Activated naive CD4-positive, alpha-beta T cell treated with anti-CD3 and anti-CD28 coated beads, Interleukin-2, amount 10 ng/mL, durations not matched to agents 7 days and 5 days (primary cell): ENCODE measurements at regions not wholly inside any gene's neighbourhood (a gene's known extent, or its start where the extent isn't known, plus 50 kb on each side); places are given as distances from the start of the nearest gene placed in this dataset.

Source experiments
- CTCF ChIA-PET: fragments of 350-600 bp; sonication (Branson Sonifier 250); formaldehyde crosslinking; loops from one replicate; lab custom pipeline; 2021; ENCODE audit warnings: antibody characterized with exemption; lab: Charles Lee
- DNase-seq: peaks from one replicate; pipeline ENCODE4 v3.0.0-alpha.2; 2020
- H3K27ac Mint-ChIP-seq: one replicate; pipeline ENCODE4 v1.8.0; 2021; ENCODE audit warnings: mild to moderate bottlenecking, moderate library complexity, mixed read lengths
- H3K27me3 Mint-ChIP-seq: one replicate; pipeline ENCODE4 v1.8.0; 2021; ENCODE audit warnings: mild to moderate bottlenecking, mixed read lengths
- H3K36me3 Mint-ChIP-seq: one replicate; pipeline ENCODE4 v1.8.0; 2021; ENCODE audit warnings: mixed read lengths
- H3K4me1 Mint-ChIP-seq: one replicate; pipeline ENCODE4 v1.8.0; 2021; ENCODE audit warnings: mixed read lengths
- H3K4me3 Mint-ChIP-seq: one replicate; pipeline ENCODE4 v1.8.0; 2021; ENCODE audit warnings: mild to moderate bottlenecking, moderate library complexity, mixed read lengths
- H3K9me3 Mint-ChIP-seq: one replicate; pipeline ENCODE4 v1.8.0; 2021; ENCODE audit warnings: mixed read lengths

GRCh38 chr5:124644582-124644981, 101.9 kb downstream of the ZNF608 start:
- Mint-ChIP-seq H3K4me1 (peaks cover 13% of the 10 kb centered on the region), H3K4me3 (no peak overlapping the region), H3K9me3 (no peaks in the 10 kb centered on the region), H3K27ac (no peak overlapping the region), H3K27me3 (peaks cover 41% of the 10 kb centered on the region), H3K36me3 (no peaks in the 10 kb centered on the region)
- CTCF ChIA-PET = no interaction called here
- no peak for DNase-seq

DNA sequence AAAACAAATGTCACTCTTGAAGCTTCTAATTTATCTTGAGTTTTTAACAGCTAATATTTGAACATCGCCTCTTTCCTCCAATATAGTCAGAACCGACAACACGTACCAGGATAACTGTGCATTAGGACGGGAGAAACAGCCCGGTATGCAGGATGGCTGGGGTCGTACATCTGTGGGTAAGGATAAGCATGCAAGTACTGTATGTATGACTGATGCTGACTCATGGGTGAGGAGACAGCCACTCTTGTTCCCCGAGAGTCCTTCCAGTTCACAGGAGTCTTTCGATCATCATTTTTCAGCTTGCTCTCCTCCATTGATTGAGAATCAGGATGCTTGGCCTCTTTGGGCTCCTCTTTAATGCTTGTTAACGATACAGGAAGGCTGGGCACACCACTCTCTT, 102.3 kb downstream of the ZNF608 start:
- peaks cover 8% of the 10 kb centered on the region for H3K4me1 Mint-ChIP-seq
- no peak overlapping the region for H3K4me3 Mint-ChIP-seq
- no peaks in the 10 kb centered on the region for H3K36me3 Mint-ChIP-seq
- no peak overlapping the region for H3K27ac Mint-ChIP-seq
- no peaks in the 10 kb centered on the region for H3K9me3 Mint-ChIP-seq
- peaks cover 37% of the 10 kb centered on the region for H3K27me3 Mint-ChIP-seq
- CTCF ChIA-PET = no interaction called here
- DNase-seq = no peak

DNA sequence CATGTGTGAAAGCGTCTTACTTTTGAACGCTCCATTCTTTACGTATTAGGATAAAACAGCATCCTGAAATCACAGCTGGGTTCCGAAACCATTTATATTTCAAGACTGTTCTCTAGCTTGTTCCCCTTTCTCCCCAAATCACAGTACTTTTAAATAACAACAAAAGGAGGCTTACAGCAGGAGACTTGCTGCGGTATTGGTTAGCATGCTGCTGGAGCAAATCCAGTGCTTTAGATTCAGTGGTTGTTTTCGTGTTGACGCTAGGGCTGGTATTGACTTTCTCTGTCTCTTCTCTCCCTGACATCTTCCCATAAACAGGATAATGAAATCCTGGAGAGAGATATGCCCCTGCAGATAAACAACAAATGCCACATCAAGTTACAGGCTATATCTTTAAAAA, 103.1 kb downstream of the ZNF608 start:
- no peaks in the 10 kb centered on the region for H3K9me3 Mint-ChIP-seq
- H3K36me3 Mint-ChIP-seq = no peaks in the 10 kb centered on the region
- peaks cover 3% of the 10 kb centered on the region for H3K4me1 Mint-ChIP-seq
- no peak overlapping the region for H3K4me3 Mint-ChIP-seq
- peaks cover 29% of the 10 kb centered on the region for H3K27me3 Mint-ChIP-seq
- H3K27ac Mint-ChIP-seq = no peak overlapping the region
- CTCF ChIA-PET = no interaction called here
- DNase-seq = no peak

DNA sequence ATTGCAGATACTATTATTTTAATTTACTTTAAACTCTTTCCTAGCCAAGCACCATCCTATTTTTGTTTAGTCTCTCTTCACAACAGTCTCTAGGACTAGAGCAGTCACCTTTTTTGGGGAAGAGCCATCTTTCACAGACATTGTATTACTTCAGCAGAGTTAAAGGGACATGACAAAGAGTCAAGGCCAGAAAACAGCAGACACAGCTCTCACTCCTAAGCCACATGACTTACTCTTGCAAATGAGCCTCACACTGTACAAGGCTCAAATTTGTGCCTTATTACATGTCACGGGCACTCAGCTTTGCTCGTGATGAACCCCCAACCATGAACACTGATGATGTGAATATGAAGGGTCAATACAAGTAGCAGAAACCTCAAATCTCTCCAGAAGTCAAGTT, 104.3 kb downstream of the ZNF608 start:
- peaks cover 17% of the 10 kb centered on the region for H3K27me3 Mint-ChIP-seq
- peaks cover under 1% of the 10 kb centered on the region for H3K4me1 Mint-ChIP-seq
- DNase-seq = no peak
- no peak overlapping the region for H3K4me3 Mint-ChIP-seq
- H3K36me3 Mint-ChIP-seq = no peaks in the 10 kb centered on the region
- no peak overlapping the region for H3K27ac Mint-ChIP-seq
- CTCF ChIA-PET = no interaction called here
- no peaks in the 10 kb centered on the region for H3K9me3 Mint-ChIP-seq

GRCh38 chr5:124641154-124641792, 105.2 kb downstream of the ZNF608 start:
- Mint-ChIP-seq H3K9me3 (no peaks in the 10 kb centered on the region), H3K36me3 (no peaks in the 10 kb centered on the region), H3K27ac (no peak overlapping the region), H3K27me3 (peaks cover 9% of the 10 kb centered on the region), H3K4me3 (no peak overlapping the region), H3K4me1 (no peaks in the 10 kb centered on the region)
- DNase-seq = no peak
- CTCF ChIA-PET = no interaction called here

GRCh38 chr5:124639095-124639665, 107.3 kb downstream of the ZNF608 start:
- H3K4me1 Mint-ChIP-seq = no peaks in the 10 kb centered on the region
- no peaks in the 10 kb centered on the region for H3K36me3 Mint-ChIP-seq
- DNase-seq = no peak
- H3K27ac Mint-ChIP-seq = no peak overlapping the region
- CTCF ChIA-PET = no interaction called here
- H3K4me3 Mint-ChIP-seq = no peak overlapping the region
- H3K9me3 Mint-ChIP-seq = no peaks in the 10 kb centered on the region
- H3K27me3 Mint-ChIP-seq = peaks cover 2% of the 10 kb centered on the region

- CTCF ChIA-PET = no interaction called here
- no peaks in the 10 kb centered on the region for H3K36me3 Mint-ChIP-seq
- no peak for DNase-seq
- no peaks in the 10 kb centered on the region for H3K27me3 Mint-ChIP-seq
- no peaks in the 10 kb centered on the region for H3K9me3 Mint-ChIP-seq
- no peak overlapping the region for H3K27ac Mint-ChIP-seq
- H3K4me3 Mint-ChIP-seq = no peak overlapping the region
- H3K4me1 Mint-ChIP-seq = no peaks in the 10 kb centered on the region
Observed at GRCh38 chr5:124637011-124637410, 109.4 kb downstream of the ZNF608 start.

DNA sequence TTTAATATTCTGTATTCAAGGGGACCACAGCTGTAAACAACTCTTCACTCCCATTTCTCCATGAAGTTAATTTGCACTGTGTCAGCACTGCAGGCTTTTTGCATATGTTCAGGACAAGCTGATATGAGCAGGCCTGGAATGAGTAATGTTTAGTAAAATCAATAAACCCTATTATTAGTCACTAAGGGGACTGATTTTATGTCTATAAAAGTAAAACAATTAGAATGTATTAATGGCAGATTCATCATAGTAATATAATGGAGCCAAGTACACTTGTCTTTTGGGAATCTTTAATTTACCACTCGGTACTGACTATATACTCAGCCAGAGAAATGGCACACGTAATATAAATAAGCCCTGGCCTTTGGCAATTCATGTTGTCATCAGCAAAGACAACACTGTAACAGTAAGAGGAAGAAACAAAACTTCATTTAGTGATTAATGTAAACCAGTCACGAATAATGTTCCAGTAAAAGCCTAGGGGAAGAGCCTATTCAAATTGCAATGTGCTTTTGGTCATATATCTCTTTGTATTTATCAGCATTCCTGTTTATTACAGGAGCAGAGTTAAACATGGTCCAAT, 111.6 kb downstream of the ZNF608 start:
- no peaks in the 10 kb centered on the region for H3K27me3 Mint-ChIP-seq
- H3K4me3 Mint-ChIP-seq = no peak overlapping the region
- no peaks in the 10 kb centered on the region for H3K36me3 Mint-ChIP-seq
- H3K9me3 Mint-ChIP-seq = no peaks in the 10 kb centered on the region
- CTCF ChIA-PET = no interaction called here
- H3K27ac Mint-ChIP-seq = no peak overlapping the region
- DNase-seq = no peak
- no peaks in the 10 kb centered on the region for H3K4me1 Mint-ChIP-seq

DNA sequence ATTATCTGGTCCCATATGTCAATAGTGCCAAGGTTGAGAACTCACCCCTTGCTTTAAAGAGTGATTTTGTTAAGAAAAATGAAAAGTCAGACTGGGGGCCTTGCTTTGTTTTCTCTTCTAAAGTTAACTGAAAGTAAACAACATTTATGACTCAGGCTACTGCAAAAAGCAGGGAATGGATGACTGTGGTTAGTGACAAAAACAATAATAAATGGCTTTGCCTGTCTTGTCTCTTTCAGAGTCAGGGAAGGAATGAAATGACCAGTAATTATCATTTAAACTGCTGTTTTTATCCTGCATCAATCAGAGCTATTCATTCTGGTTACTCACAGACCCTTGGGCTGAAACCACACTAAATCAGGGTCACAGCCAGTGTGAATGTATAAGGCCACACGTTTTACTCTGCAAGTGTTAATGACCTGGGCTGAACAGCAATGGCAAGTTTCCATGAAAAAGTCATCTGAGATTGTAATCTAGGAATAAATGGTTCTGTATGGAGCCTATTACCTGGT, 112.2 kb downstream of the ZNF608 start:
- H3K27ac Mint-ChIP-seq = no peak overlapping the region
- H3K36me3 Mint-ChIP-seq = no peaks in the 10 kb centered on the region
- no peaks in the 10 kb centered on the region for H3K27me3 Mint-ChIP-seq
- no peak overlapping the region for H3K4me3 Mint-ChIP-seq
- CTCF ChIA-PET = no interaction called here
- H3K4me1 Mint-ChIP-seq = no peaks in the 10 kb centered on the region
- no peaks in the 10 kb centered on the region for H3K9me3 Mint-ChIP-seq
- DNase-seq = no peak

GRCh38 chr5:124633209-124633608, 113.2 kb downstream of the ZNF608 start:
- H3K9me3 Mint-ChIP-seq = no peaks in the 10 kb centered on the region
- no peak for DNase-seq
- CTCF ChIA-PET = no interaction called here
- no peaks in the 10 kb centered on the region for H3K36me3 Mint-ChIP-seq
- no peak overlapping the region for H3K27ac Mint-ChIP-seq
- no peaks in the 10 kb centered on the region for H3K27me3 Mint-ChIP-seq
- H3K4me3 Mint-ChIP-seq = no peak overlapping the region
- no peaks in the 10 kb centered on the region for H3K4me1 Mint-ChIP-seq

GRCh38 chr5:124631874-124632550, 114.4 kb downstream of the ZNF608 start:
- DNase-seq = no peak
- no peaks in the 10 kb centered on the region for H3K4me1 Mint-ChIP-seq
- no peaks in the 10 kb centered on the region for H3K36me3 Mint-ChIP-seq
- H3K27me3 Mint-ChIP-seq = no peaks in the 10 kb centered on the region
- H3K4me3 Mint-ChIP-seq = no peak overlapping the region
- H3K27ac Mint-ChIP-seq = no peak overlapping the region
- CTCF ChIA-PET = no interaction called here
- no peaks in the 10 kb centered on the region for H3K9me3 Mint-ChIP-seq

- no peaks in the 10 kb centered on the region for H3K36me3 Mint-ChIP-seq
- H3K9me3 Mint-ChIP-seq = no peaks in the 10 kb centered on the region
- CTCF ChIA-PET = no interaction called here
- no peaks in the 10 kb centered on the region for H3K4me1 Mint-ChIP-seq
- no peak overlapping the region for H3K4me3 Mint-ChIP-seq
- H3K27me3 Mint-ChIP-seq = no peaks in the 10 kb centered on the region
- DNase-seq = no peak
- no peak overlapping the region for H3K27ac Mint-ChIP-seq
Observed at GRCh38 chr5:124630767-124631704, 115.4 kb downstream of the ZNF608 start.

GRCh38 chr5:124628721-124629596, 117.5 kb downstream of the ZNF608 start:
- Mint-ChIP-seq H3K4me1 (no peaks in the 10 kb centered on the region), H3K4me3 (no peak overlapping the region), H3K27me3 (no peaks in the 10 kb centered on the region), H3K27ac (no peak overlapping the region), H3K36me3 (no peaks in the 10 kb centered on the region), H3K9me3 (no peaks in the 10 kb centered on the region)
- no peak for DNase-seq
- CTCF ChIA-PET = no interaction called here
